BE2C (cell line): ENCODE measurements at regions not wholly inside any gene's neighbourhood (a gene's known extent, or its start where the extent isn't known, plus 50 kb on each side); places are given as distances from the start of the nearest gene placed in this dataset.
"Not testable (repeated sequence)": the region's sequence is repeated elsewhere in the genome, so short reads cannot be mapped to it uniquely, and the experiment has no call there.

Experiments
- DNase-seq: peaks from one replicate; pipeline ENCODE4 v3.0.0-alpha.2; 2020
- H3K27me3 ChIP-seq: fragments of 250-450 bp; sonication (Bioruptor Pico); 2 replicates; pipeline ENCODE4 v1.5.1; 2020; ENCODE audit warnings: mild to moderate bottlenecking
- H3K36me3 ChIP-seq: fragments of 250-450 bp; sonication (Bioruptor Pico); 2 replicates; pipeline ENCODE4 v1.5.1; 2020; ENCODE audit warnings: mild to moderate bottlenecking
- H3K4me1 ChIP-seq: fragments of 250-450 bp; sonication (Bioruptor Pico); 2 replicates; pipeline ENCODE4 v1.5.1; 2020
- H3K4me3 ChIP-seq: 2 replicates; pipeline ENCODE4 v1.5.1; 2011; ENCODE audit warnings: low read depth, low read length
- H3K9me3 ChIP-seq: fragments of 250-450 bp; sonication (Bioruptor Pico); 2 replicates; pipeline ENCODE4 v1.5.1; 2020
- TF ChIP-seq, protein P1 (sequence below): IDR thresholded peaks from 2 replicates; pipeline ENCODE4 v1.5.1; 2012; ENCODE audit warnings: mild to moderate bottlenecking, low read depth, low read length

DNA sequence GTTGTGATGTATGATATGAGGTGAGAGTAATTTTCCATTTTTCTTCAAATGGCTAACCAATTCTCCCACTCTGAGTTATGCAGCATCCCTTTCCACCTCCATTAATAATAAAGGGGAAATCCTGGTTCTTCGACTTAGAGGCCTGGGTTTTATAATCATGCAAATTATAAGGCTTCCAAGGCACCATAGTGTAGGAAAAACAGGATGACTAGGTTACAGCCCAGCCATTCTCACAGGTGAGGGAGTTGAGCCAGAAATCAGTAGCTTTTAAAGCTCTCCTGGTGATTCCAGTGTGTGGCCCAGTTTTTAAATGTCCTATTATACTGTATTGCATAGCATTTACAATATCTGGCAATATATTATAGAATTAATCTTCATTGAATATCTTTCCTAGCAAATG lies 203.1 kb downstream of the ARHGEF9 start:
- Histone ChIP-seq H3K9me3 (no peaks in the 10 kb centered on the region), H3K4me1 (no peaks in the 10 kb centered on the region), H3K27me3 (no peaks in the 10 kb centered on the region), H3K4me3 (no peak overlapping the region), H3K36me3 (no peaks in the 10 kb centered on the region)
- no peak for DNase-seq
- TF ChIP-seq, protein P1, sequence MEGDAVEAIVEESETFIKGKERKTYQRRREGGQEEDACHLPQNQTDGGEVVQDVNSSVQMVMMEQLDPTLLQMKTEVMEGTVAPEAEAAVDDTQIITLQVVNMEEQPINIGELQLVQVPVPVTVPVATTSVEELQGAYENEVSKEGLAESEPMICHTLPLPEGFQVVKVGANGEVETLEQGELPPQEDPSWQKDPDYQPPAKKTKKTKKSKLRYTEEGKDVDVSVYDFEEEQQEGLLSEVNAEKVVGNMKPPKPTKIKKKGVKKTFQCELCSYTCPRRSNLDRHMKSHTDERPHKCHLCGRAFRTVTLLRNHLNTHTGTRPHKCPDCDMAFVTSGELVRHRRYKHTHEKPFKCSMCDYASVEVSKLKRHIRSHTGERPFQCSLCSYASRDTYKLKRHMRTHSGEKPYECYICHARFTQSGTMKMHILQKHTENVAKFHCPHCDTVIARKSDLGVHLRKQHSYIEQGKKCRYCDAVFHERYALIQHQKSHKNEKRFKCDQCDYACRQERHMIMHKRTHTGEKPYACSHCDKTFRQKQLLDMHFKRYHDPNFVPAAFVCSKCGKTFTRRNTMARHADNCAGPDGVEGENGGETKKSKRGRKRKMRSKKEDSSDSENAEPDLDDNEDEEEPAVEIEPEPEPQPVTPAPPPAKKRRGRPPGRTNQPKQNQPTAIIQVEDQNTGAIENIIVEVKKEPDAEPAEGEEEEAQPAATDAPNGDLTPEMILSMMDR, result no peak

DNA sequence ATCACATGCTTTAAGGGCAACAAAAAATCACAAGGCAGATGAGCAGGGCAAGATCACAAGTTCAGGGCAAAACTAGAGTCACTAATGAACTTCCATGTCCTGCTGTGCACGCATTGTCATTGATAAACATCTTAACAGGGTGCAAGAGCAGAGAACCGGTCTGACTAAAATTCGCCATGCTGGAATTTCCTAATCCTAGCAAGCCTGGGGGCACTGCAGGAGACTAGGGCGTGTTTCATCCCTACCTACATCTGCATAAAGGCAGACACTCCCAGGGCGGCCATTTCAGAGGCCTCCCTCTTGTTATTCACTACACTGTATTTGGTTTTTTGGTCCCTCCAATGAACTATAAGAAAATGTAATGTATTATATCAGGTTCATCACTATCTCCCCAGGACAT lies 203.6 kb downstream of the ARHGEF9 start:
- TF ChIP-seq, protein P1, result no peak
- no peak for DNase-seq

DNA sequence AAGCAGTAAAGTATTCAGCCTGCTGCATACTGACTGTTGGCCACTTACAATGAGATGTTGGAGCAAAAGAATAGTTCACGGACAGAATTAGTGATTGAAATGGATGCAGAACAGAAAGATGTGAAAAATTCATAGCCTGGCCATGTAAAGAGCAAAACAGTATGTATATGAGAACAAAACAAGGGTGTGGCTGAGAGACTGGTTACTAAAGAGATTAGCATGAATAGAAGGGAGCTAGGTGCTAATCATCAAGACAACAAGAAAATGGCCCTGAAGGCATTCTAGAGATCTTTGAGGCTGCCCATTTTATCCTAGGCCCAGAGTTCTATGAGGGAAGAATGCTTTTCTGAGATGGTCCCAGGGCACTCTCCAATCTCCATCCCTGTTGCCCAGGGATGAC lies 208.5 kb downstream of the ARHGEF9 start:
- no peaks in the 10 kb centered on the region for H3K27me3 ChIP-seq
- H3K4me1 ChIP-seq, result no peaks in the 10 kb centered on the region
- no peak for DNase-seq
- no peaks in the 10 kb centered on the region for H3K36me3 ChIP-seq
- H3K4me3 ChIP-seq, result no peak overlapping the region
- TF ChIP-seq, protein P1, result no peak
- no peaks in the 10 kb centered on the region for H3K9me3 ChIP-seq

More for the DNA sequence above, 203.6 kb downstream of the ARHGEF9 start:
- no peaks in the 10 kb centered on the region for H3K36me3 ChIP-seq
- H3K4me1 ChIP-seq, result no peaks in the 10 kb centered on the region
- H3K4me3 ChIP-seq, result no peak overlapping the region
- no peaks in the 10 kb centered on the region for H3K27me3 ChIP-seq
- no peaks in the 10 kb centered on the region for H3K9me3 ChIP-seq

DNA sequence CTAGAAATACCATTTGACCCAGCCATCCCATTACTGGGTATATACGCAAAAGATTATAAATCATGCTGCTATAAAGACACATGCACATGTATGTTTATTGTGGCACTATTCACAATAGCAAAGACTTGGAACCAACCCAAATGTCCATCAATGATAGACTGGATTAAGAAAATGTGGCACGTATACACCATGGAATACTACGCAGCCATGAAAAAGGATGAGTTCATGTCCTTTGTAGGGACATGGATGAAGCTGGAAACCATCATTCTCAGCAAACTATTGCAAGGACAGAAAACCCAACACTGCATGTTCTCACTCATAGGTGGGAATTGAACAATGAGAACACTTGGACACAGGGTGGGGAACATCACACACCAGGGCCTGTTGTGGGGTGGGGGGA lies 209.3 kb downstream of the ARHGEF9 start:
- not testable (repeated sequence) for DNase-seq, H3K36me3 ChIP-seq, H3K4me3 ChIP-seq, H3K9me3 ChIP-seq, H3K4me1 ChIP-seq, H3K27me3 ChIP-seq

DNA sequence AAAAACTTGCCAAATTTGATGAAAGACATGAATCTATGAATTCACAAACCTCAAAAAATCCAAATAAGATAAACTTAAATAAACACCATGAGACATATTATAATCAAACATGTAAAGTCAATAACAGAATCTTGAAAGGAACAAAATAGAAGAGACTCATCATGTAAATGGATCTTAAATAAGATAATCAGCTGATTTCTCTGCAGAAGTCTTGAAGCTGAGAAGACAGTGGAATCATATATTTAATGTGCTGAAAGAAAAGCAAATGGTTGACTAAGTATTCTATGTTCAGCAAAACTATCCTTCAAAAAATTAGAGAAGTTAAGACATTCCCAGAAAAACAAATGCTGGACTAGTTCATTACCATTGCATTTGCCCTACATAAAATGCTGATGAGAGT lies 215.7 kb upstream of the SPIN4 start:
- H3K36me3 ChIP-seq, result no peaks in the 10 kb centered on the region
- H3K4me3 ChIP-seq, result no peak overlapping the region
- no peaks in the 10 kb centered on the region for H3K4me1 ChIP-seq
- no peak for DNase-seq
- H3K9me3 ChIP-seq, result no peaks in the 10 kb centered on the region
- no peaks in the 10 kb centered on the region for H3K27me3 ChIP-seq
- TF ChIP-seq, protein P1, result no peak

DNA sequence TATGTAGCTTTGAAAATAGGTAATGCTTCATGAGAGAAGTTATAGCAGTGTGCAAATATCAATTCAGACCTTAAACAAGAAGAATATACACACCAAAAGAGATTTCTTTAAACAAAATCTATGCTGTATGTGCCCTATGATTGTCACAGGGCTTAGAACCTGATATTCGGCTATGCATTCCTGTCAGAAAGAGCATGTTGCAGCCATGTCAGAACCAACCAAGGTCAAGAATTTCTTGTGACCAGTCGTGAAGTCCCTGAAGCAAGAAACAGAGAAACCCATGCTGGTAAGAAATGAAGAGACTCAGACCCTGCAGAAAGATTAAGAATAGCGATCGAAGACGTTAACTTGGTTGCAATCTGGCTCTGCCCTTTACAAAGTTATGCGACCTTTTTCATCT lies 210.3 kb upstream of the SPIN4 start:
- TF ChIP-seq, protein P1, result no peak
- H3K27me3 ChIP-seq, result no peaks in the 10 kb centered on the region
- H3K36me3 ChIP-seq, result no peaks in the 10 kb centered on the region
- no peaks in the 10 kb centered on the region for H3K9me3 ChIP-seq
- peak overlapping the region; percentile 82 for H3K4me3 ChIP-seq
- no peak for DNase-seq
- H3K4me1 ChIP-seq, result no peaks in the 10 kb centered on the region

DNA sequence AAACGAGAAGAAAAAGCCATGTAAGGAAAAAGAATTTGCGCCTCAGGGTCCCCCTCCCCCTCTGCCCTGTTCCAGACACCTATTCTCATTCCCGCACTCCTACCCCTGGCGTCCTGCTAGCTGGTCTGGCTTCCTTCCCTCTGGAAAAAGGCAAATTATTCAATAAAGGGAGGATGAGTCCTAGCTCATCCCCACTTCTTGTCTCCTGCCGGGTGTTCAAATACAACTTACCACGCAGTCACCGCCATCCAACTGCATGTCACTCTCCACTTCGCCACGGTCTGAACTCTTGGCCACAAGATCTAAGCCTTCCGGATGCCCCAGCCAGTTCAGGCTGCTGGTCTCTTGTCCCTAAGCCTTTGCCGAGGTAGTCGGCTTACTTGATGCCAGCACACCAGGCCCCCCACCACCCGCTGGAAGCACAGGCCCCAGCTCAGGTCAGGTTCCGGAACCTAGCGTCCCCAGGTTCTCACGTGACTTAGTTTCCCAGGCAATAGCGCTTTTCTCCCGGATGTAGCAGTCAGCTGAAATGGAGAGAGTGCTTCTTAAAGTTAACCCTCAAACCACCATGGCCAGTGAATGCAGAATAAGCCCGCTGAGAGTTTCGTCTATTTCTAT lies 209.6 kb upstream of the SPIN4 start:
- DNase-seq, result peak; percentile 68
- no peaks in the 10 kb centered on the region for H3K27me3 ChIP-seq
- H3K4me3 ChIP-seq, result peak overlapping the region; percentile 82
- TF ChIP-seq, protein P1, result no peak
- H3K9me3 ChIP-seq, result no peaks in the 10 kb centered on the region
- H3K36me3 ChIP-seq, result no peaks in the 10 kb centered on the region
- no peaks in the 10 kb centered on the region for H3K4me1 ChIP-seq
